LNCAP (cell line): ENCODE measurements at regions not wholly inside any gene's neighbourhood (a gene's known extent, or its start where the extent isn't known, plus 50 kb on each side); places are given as distances from the start of the nearest gene placed in this dataset.

ENCODE experiments used
- CTCF ChIP-seq: fragments of 450-650 bp; IDR thresholded peaks from 2 replicates; pipeline ENCODE4 v1.5.1; 2017; ENCODE audit warnings: mild to moderate bottlenecking

- no peak for TF ChIP-seq CTCF
These were observed 768.6 kb upstream of the HS6ST1 start for GRCh38 chr2:129087133-129087813.

- TF ChIP-seq CTCF, result no peak
These were observed 773.0 kb upstream of the HS6ST1 start for GRCh38 chr2:129091620-129092019.

GRCh38 chr2:129092956-129093355 is 774.3 kb upstream of the HS6ST1 start:
- no peak for TF ChIP-seq CTCF

GRCh38 chr2:129101186-129101585 is 782.5 kb upstream of the HS6ST1 start:
- no peak for TF ChIP-seq CTCF

- TF ChIP-seq CTCF, result no peak
These were observed 785.5 kb upstream of the HS6ST1 start for GRCh38 chr2:129103936-129104878.

GRCh38 chr2:129112181-129112580 is 793.5 kb upstream of the HS6ST1 start:
- no peak for TF ChIP-seq CTCF

GRCh38 chr2:129113776-129114175 is 795.1 kb upstream of the HS6ST1 start:
- no peak for TF ChIP-seq CTCF
